ENCODE measurements at regions not wholly inside any gene's neighbourhood (a gene's known extent, or its start where the extent isn't known, plus 50 kb on each side); places are given as distances from the start of the nearest gene placed in this dataset.

DNA sequence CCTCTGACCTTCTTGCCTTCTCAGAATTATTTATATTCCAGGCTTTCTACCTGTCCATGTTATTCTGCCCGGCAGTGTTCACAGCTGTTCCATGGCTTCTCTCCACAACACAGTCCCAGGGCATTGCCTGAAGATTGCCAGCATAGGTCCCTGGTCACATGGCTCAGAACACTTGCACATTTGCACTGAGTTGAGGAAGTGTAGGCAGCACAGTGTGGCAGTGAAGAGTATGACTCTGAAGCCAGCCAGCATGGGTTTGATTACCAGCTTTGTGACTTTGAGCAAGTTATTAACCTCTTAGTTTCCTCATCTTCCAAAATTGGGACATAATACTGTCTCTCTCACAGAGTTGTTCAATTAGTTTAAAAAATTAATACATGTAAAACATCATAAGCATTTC is 73.2 kb upstream of the NEUROD6 start:
- no peaks in the 10 kb centered on the region for H3K27me3 ChIP-seq (ENCODE audit: control insufficient read depth, insufficient read depth, low read length)
- CTCF ChIA-PET = no interaction called here
- TF ChIP-seq CTCF (IDR thresholded peaks at IDR 0.05; ENCODE audit: insufficient read depth, low read depth, low read length) = no peak

DNA sequence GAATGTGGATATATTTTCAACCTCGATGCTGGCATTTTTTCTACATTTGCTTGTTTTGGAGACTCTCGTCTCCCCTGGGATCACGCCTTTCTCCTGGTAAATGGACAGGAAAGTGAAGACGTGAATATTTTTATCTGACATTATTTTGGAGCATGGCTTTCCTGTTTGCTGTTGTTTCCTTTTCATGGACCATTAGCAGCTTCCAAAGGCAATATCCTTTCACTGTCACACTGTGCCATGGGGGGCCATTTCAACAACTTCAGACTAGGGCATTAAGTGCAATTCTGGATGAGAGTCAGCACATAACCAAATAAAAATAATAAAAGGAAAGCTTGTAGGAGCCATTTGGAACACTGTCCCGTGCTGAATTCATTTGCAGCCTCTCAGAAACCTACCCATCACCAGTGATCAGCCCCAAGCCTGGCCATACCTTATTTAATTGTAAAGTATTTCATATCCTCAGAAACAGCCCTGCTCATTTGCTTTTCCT is 75.9 kb upstream of the NEUROD6 start:
- no peak for TF ChIP-seq CTCF (IDR thresholded peaks at IDR 0.05; ENCODE audit: insufficient read depth, low read depth, low read length)
- CTCF ChIA-PET = interaction anchor here (0.8 kb wide), 1 partner anchor 14 kb away, joined by 3 read pairs; no protein-coding TSS in a partner anchor
- DNase-seq (ENCODE audit: low read depth) = no peak
- Histone ChIP-seq H3K27me3 (ENCODE audit: control insufficient read depth, insufficient read depth, low read length) (no peaks in the 10 kb centered on the region; the same call in 1 of the 2 replicates), H3K4me3 (ENCODE audit: low read depth, low read length) (no peak overlapping the region), H3K36me3 (ENCODE audit: control insufficient read depth, insufficient read depth, low read length) (no peaks in the 10 kb centered on the region)
- POLR2A ChIA-PET = no interaction called here

More for the DNA sequence above, 73.2 kb upstream of the NEUROD6 start:
- DNase-seq (ENCODE audit: low read depth) = no peak
- H3K4me3 ChIP-seq (ENCODE audit: low read depth, low read length) = no peak overlapping the region
- POLR2A ChIA-PET = no interaction called here
- no peaks in the 10 kb centered on the region for H3K36me3 ChIP-seq (ENCODE audit: control insufficient read depth, insufficient read depth, low read length)

- H3K36me3 ChIP-seq (ENCODE audit: control insufficient read depth, insufficient read depth, low read length) = no peaks in the 10 kb centered on the region
- CTCF ChIA-PET = interaction anchor here (0.8 to 1.8 kb wide), 2 partner anchors 9 to 24 kb away, joined by 3 to 6 read pairs; no protein-coding TSS in a partner anchor
- H3K27me3 ChIP-seq (ENCODE audit: control insufficient read depth, insufficient read depth, low read length) = no peaks in the 10 kb centered on the region; the same call in 1 of the 2 replicates
- DNase-seq (ENCODE audit: low read depth) = no peak
- no peak for TF ChIP-seq CTCF (IDR thresholded peaks at IDR 0.05; ENCODE audit: insufficient read depth, low read depth, low read length)
- POLR2A ChIA-PET = interaction anchor here (0.6 kb wide), 1 partner anchor 121 kb away, joined by 3 read pairs; no protein-coding TSS in a partner anchor
- no peak overlapping the region for H3K4me3 ChIP-seq (ENCODE audit: low read depth, low read length)
Observed at GRCh38 chr7:31418928-31419327, 78.4 kb upstream of the NEUROD6 start.

DNA sequence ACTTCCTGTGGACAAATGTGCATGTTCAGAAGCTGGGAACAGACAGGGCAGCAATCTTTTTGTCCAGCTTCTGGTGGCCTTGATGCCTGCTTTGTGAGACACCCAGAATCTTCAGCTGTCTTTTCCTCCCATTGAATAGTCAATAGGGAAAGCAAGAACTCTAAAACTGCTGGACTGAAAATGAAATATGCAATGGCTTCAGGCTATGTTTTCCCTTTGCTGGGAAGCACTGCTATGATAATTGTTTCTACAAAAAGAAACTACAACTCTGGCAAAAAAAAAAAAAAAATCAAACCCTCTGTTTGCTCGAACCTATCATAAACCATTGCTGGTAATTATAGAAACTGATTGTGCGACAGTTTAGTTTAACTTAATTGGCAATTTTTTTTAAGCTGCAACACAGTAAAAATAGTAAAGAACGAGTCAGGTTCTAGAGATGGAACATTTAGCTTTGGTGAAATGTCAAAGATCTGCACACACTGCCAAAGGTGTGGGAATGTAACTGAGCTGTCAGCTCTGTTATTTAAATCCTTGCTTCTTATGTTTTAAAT is 79.1 kb upstream of the NEUROD6 start:
- Histone ChIP-seq H3K4me3 (ENCODE audit: low read depth, low read length) (no peak overlapping the region), H3K36me3 (ENCODE audit: control insufficient read depth, insufficient read depth, low read length) (no peaks in the 10 kb centered on the region), H3K27me3 (ENCODE audit: control insufficient read depth, insufficient read depth, low read length) (no peaks in the 10 kb centered on the region; the same call in 1 of the 2 replicates)
- CTCF ChIA-PET = interaction anchor here (0.7 to 1.8 kb wide), 3 partner anchors 8 to 87 kb away, joined by 3 to 6 read pairs (median 3); no protein-coding TSS in a partner anchor
- no peak for DNase-seq (ENCODE audit: low read depth)
- no peak for TF ChIP-seq CTCF (IDR thresholded peaks at IDR 0.05; ENCODE audit: insufficient read depth, low read depth, low read length)
- POLR2A ChIA-PET = interaction anchor here (0.6 kb wide), 1 partner anchor 122 kb away, joined by 3 read pairs; no protein-coding TSS in a partner anchor

GRCh38 chr7:31420948-31421347 is 80.4 kb upstream of the NEUROD6 start:
- CTCF ChIA-PET = no interaction called here
- Histone ChIP-seq H3K27me3 (ENCODE audit: control insufficient read depth, insufficient read depth, low read length) (no peaks in the 10 kb centered on the region; the same call in 1 of the 2 replicates), H3K36me3 (ENCODE audit: control insufficient read depth, insufficient read depth, low read length) (no peaks in the 10 kb centered on the region), H3K4me3 (ENCODE audit: low read depth, low read length) (no peak overlapping the region)
- POLR2A ChIA-PET = no interaction called here
- no peak for TF ChIP-seq CTCF (IDR thresholded peaks at IDR 0.05; ENCODE audit: insufficient read depth, low read depth, low read length)
- DNase-seq (ENCODE audit: low read depth) = no peak

Measured in BJ (cell line).